Uterus (tissue), 2 donors: ENCODE measurements at regions not wholly inside any gene's neighbourhood (a gene's known extent, or its start where the extent isn't known, plus 50 kb on each side); places are given as distances from the start of the nearest gene placed in this dataset.

Source experiments
- POLR2A ChIP-seq, 2 donors: fragments of 450-650 bp; IDR thresholded peaks; one replicate each; pipeline ENCODE4 v1.6.1; 2016; ENCODE audit warnings: antibody characterized with exemption in 2 of 2, mild to moderate bottlenecking in 1 of 2, moderate library complexity in 1 of 2
- TF ChIP-seq, protein P1 (sequence below), 4 experiments: fragments of 200-600 bp in 2 of 4; fragments of 450-650 bp in 2 of 4; sonication (generic) in 2 of 4; IDR thresholded peaks; one replicate each; pipeline ENCODE4 v1.5.1; 2016 to 2019; ENCODE audit warnings: antibody characterized with exemption in 4 of 4, mild to moderate bottlenecking in 2 of 4, moderate library complexity in 1 of 4

DNA sequence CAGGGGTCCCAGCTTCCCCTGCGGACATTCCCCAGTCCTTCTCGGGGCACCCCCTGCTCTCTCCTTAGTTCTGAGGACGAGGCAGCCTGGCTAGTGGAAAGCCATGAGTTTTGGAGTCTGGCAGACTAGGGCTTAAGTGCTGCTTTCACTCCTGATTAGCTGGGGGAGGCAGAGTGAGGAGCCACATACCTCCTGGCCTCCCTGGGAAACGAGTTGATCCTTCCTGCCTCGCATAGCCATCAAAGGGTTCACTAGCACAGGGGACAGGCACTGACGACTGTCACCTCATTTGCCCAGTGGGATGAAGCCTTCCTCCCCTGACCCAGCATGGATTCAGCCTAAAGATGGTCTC, 402.5 kb downstream of the RPS24 start:
- TF ChIP-seq, protein P1, sequence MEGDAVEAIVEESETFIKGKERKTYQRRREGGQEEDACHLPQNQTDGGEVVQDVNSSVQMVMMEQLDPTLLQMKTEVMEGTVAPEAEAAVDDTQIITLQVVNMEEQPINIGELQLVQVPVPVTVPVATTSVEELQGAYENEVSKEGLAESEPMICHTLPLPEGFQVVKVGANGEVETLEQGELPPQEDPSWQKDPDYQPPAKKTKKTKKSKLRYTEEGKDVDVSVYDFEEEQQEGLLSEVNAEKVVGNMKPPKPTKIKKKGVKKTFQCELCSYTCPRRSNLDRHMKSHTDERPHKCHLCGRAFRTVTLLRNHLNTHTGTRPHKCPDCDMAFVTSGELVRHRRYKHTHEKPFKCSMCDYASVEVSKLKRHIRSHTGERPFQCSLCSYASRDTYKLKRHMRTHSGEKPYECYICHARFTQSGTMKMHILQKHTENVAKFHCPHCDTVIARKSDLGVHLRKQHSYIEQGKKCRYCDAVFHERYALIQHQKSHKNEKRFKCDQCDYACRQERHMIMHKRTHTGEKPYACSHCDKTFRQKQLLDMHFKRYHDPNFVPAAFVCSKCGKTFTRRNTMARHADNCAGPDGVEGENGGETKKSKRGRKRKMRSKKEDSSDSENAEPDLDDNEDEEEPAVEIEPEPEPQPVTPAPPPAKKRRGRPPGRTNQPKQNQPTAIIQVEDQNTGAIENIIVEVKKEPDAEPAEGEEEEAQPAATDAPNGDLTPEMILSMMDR (IDR thresholded peaks at IDR 0.05), result no peak
- TF ChIP-seq POLR2A (IDR thresholded peaks at IDR 0.05), result no peak
